Trophoblast cell (in vitro differentiated cells and primary cell): ENCODE measurements at regions not wholly inside any gene's neighbourhood (a gene's known extent, or its start where the extent isn't known, plus 50 kb on each side); places are given as distances from the start of the nearest gene placed in this dataset.

Experiments used
- DNase-seq, 2 donors: peaks; one replicate each; pipeline ENCODE4 v3.0.0-alpha.2; 2016
- H2AFZ ChIP-seq: 2 replicates; pipeline ENCODE4 v1.6.1; 2013; ENCODE audit warnings: low read length, moderate library complexity, mild to moderate bottlenecking; ENCODE audit not compliant: insufficient read depth, poor library complexity
- H2AK5ac ChIP-seq: 2 replicates; pipeline ENCODE4 v1.6.1; 2013; ENCODE audit warnings: mild to moderate bottlenecking, low read length
- H2BK120ac ChIP-seq: 2 replicates; pipeline ENCODE4 v1.6.1; 2013; ENCODE audit warnings: low read length, mild to moderate bottlenecking, moderate library complexity; ENCODE audit not compliant: insufficient read depth, poor library complexity
- H2BK12ac ChIP-seq: 2 replicates; pipeline ENCODE4 v1.6.1; 2013; ENCODE audit warnings: mild to moderate bottlenecking, low read length, moderate library complexity
- H2BK5ac ChIP-seq: 2 replicates; pipeline ENCODE4 v1.6.1; 2013; ENCODE audit warnings: low read length, low read depth, moderate library complexity, mild to moderate bottlenecking; ENCODE audit not compliant: poor library complexity
- H3K14ac ChIP-seq: 2 replicates; pipeline ENCODE4 v1.6.1; 2013; ENCODE audit warnings: mild to moderate bottlenecking, low read length
- H3K18ac ChIP-seq: 2 replicates; pipeline ENCODE4 v1.6.1; 2013; ENCODE audit warnings: mild to moderate bottlenecking, low read length
- H3K23ac ChIP-seq: 2 replicates; pipeline ENCODE4 v1.6.1; 2013; ENCODE audit warnings: low read length
- H3K27ac ChIP-seq: 2 replicates; pipeline ENCODE4 v1.5.1; 2013; ENCODE audit warnings: low read depth, mild to moderate bottlenecking, inconsistent platforms, low read length, moderate library complexity
- H3K27me3 ChIP-seq: 2 replicates; pipeline ENCODE4 v1.6.1; 2013; ENCODE audit warnings: inconsistent platforms, mild to moderate bottlenecking, low read length, moderate library complexity; ENCODE audit not compliant: insufficient read depth
- H3K36me3 ChIP-seq, 2 experiments: 1 replicate in 1 of 2; 2 replicates in 1 of 2; pipeline ENCODE4 v1.6.1; 2013; ENCODE audit warnings: low read length in 2 of 2, mild to moderate bottlenecking in 2 of 2, moderate library complexity in 1 of 2; ENCODE audit not compliant: insufficient read depth in 2 of 2, control insufficient read depth in 1 of 2
- H3K4ac ChIP-seq: 2 replicates; pipeline ENCODE4 v1.6.1; 2013; ENCODE audit warnings: low read depth, mild to moderate bottlenecking, low read length, moderate library complexity
- H3K4me1 ChIP-seq, 2 experiments: 1 replicate in 1 of 2; 2 replicates in 1 of 2; pipeline ENCODE4 v1.6.1; 2013; ENCODE audit warnings: low read length in 2 of 2, mild to moderate bottlenecking in 2 of 2, moderate library complexity in 1 of 2; ENCODE audit not compliant: insufficient read depth in 2 of 2, control insufficient read depth in 1 of 2
- H3K4me2 ChIP-seq: 2 replicates; pipeline ENCODE4 v1.6.1; 2013; ENCODE audit warnings: inconsistent platforms, mild to moderate bottlenecking, low read length, moderate library complexity
- H3K4me3 ChIP-seq: 2 replicates; pipeline ENCODE4 v1.5.1; 2013; ENCODE audit warnings: mild to moderate bottlenecking, low read depth, low read length, inconsistent platforms
- H3K79me1 ChIP-seq: one replicate; pipeline ENCODE4 v1.6.1; 2013; ENCODE audit warnings: low read length
- H3K79me2 ChIP-seq: 2 replicates; pipeline ENCODE4 v1.6.1; 2013; ENCODE audit warnings: low read length, mild to moderate bottlenecking; ENCODE audit not compliant: control insufficient read depth, insufficient read depth, poor library complexity
- H3K9ac ChIP-seq: 2 replicates; pipeline ENCODE4 v1.6.1; 2013; ENCODE audit warnings: mild to moderate bottlenecking, low read length
- H3K9me3 ChIP-seq: 2 replicates; pipeline ENCODE4 v1.6.1; 2013; ENCODE audit warnings: low read depth, mild to moderate bottlenecking, control low read depth, inconsistent platforms, low read length; ENCODE audit not compliant: insufficient read depth
- H4K12ac ChIP-seq: 2 replicates; pipeline ENCODE4 v1.6.1; 2013; ENCODE audit warnings: low read depth, mild to moderate bottlenecking, low read length, moderate library complexity
- H4K8ac ChIP-seq: 2 replicates; pipeline ENCODE4 v1.6.1; 2013; ENCODE audit warnings: low read depth, mild to moderate bottlenecking, low read length, moderate library complexity
- H4K91ac ChIP-seq: one replicate; pipeline ENCODE4 v1.6.1; 2013; ENCODE audit warnings: low read depth, mild to moderate bottlenecking, low read length, moderate library complexity
- WGBS: extraction: QIAGEN DNeasy Blood & Tissue Kit; methylation state at CpG from one replicate; pipeline ENCODE4 v1.1.7; 2013; ENCODE audit warnings: missing lambda C conversion rate; ENCODE audit not compliant: insufficient read length, insufficient coverage; ENCODE audit errors: extremely low coverage; 5-methylcytosine and 5-hydroxymethylcytosine counted together

- peaks cover 2% of the 10 kb centered on the region for H3K79me2 ChIP-seq
- H3K4ac ChIP-seq, result no peak overlapping the region
- no peaks in the 10 kb centered on the region for H3K36me3 ChIP-seq
- no peaks in the 10 kb centered on the region for H3K9me3 ChIP-seq
- no peak overlapping the region for H2BK120ac ChIP-seq
- DNase-seq, result no peak
- no peak overlapping the region for H4K91ac ChIP-seq
- WGBS, result no CpG with 5 or more reads among the region's 3 CpGs
- H2AK5ac ChIP-seq, result peak overlapping the region; percentile 89
- no peak overlapping the region for H3K4me2 ChIP-seq
- no peak overlapping the region for H3K27ac ChIP-seq
- no peak overlapping the region for H3K14ac ChIP-seq
- no peaks in the 10 kb centered on the region for H3K27me3 ChIP-seq
- peaks cover 9% of the 10 kb centered on the region for H3K79me1 ChIP-seq
- H3K18ac ChIP-seq, result no peak overlapping the region
- H2AFZ ChIP-seq, result no peak overlapping the region
- H3K4me1 ChIP-seq, result peaks cover 8% of the 10 kb centered on the region in 2 experiments
- no peak overlapping the region for H3K9ac ChIP-seq
- H3K23ac ChIP-seq, result no peak overlapping the region
- no peak overlapping the region for H4K8ac ChIP-seq
- no peak overlapping the region for H4K12ac ChIP-seq
- no peak overlapping the region for H3K4me3 ChIP-seq
- no peak overlapping the region for H2BK5ac ChIP-seq
- peak overlapping the region; percentile 54 for H2BK12ac ChIP-seq
Observed at GRCh38 chr7:35494407-35494806, 200.5 kb downstream of the HERPUD2 start.

DNA sequence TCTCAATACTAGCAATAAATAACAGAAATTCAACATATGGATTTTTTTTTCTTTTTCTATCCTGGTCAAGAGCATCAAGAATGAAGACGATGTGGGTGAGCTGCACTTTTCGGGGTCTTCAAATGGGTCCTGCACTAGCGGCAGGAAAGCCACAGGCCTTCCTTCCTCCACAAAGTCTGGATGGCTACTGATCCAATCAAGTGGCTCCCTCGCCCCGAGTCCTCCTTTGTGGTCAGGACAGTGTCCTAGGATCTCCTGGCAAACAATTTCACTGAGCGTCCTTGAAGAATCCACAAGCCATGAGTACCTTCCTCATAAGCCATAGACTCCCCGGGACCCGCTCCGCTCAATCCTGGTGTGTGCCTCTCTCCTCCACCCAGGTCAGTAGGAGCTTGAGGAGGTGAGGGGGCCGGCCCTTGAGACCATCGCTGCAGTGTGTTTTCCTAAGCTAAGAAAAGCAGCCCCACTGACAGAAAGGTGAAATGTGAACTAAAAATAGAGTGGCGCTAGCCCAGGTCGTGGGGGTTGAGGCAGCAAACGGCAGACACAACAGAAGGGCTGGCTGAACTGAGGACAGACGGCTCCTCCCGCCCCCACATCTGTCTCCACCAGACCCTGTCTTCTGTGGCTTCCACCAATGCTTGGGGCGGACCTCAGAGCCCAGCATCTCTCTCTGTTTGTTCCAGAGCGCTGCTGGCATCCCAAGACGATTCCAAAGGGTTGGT lies 202.3 kb downstream of the HERPUD2 start:
- H2BK120ac ChIP-seq, result peak overlapping the region; percentile 91
- H3K4me2 ChIP-seq, result no peak overlapping the region
- peak overlapping the region; percentile 12 for H2BK5ac ChIP-seq
- peak overlapping the region; percentile 75 for H4K8ac ChIP-seq
- no peak for DNase-seq
- H3K79me2 ChIP-seq, result peaks cover 2% of the 10 kb centered on the region
- no peak overlapping the region for H3K9ac ChIP-seq
- H3K14ac ChIP-seq, result peak overlapping the region; percentile 64
- no peak overlapping the region for H3K4me3 ChIP-seq
- peak overlapping the region; percentile 4 for H3K27ac ChIP-seq
- H2AK5ac ChIP-seq, result peak overlapping the region; percentile 93
- peak overlapping the region; percentile 14 for H3K18ac ChIP-seq
- H4K12ac ChIP-seq, result no peak overlapping the region
- peak overlapping the region; percentile 98 for H2BK12ac ChIP-seq
- H2AFZ ChIP-seq, result no peak overlapping the region
- H3K23ac ChIP-seq, result no peak overlapping the region
- H3K9me3 ChIP-seq, result no peaks in the 10 kb centered on the region
- peak overlapping the region; percentile 41 for H3K4ac ChIP-seq
- peaks cover 9% of the 10 kb centered on the region for H3K79me1 ChIP-seq
- H3K36me3 ChIP-seq, result no peaks in the 10 kb centered on the region
- H3K27me3 ChIP-seq, result no peaks in the 10 kb centered on the region
- no CpG with 5 or more reads among the region's 19 CpGs for WGBS
- H3K4me1 ChIP-seq, result peaks cover 8% of the 10 kb centered on the region in 2 experiments
- H4K91ac ChIP-seq, result peak overlapping the region; percentile 25

DNA sequence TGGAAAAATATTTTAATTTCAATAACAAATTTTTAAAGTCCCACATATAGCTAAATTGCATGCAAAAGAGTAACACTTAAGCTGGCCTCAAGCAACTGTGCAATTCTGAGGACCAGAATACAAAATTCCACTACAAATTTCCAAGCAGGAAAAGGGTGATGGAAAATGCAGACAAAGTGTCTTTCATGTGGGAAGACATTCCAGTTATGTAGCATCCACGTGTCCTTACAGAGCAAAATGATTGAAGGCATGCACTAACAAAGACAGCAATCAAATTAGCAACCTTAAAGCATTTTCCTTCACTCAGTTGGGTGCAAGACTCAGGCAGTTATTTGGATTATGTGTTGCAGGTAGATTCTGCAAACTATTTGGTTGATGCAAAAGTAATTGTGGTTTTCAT lies 203.7 kb downstream of the HERPUD2 start:
- no peak overlapping the region for H3K4me2 ChIP-seq
- H3K9me3 ChIP-seq, result no peaks in the 10 kb centered on the region
- H3K27me3 ChIP-seq, result no peaks in the 10 kb centered on the region
- H3K14ac ChIP-seq, result no peak overlapping the region
- peak in 1 of 2 donors; percentile 32 for DNase-seq
- H4K91ac ChIP-seq, result no peak overlapping the region
- H2AK5ac ChIP-seq, result no peak overlapping the region
- H3K9ac ChIP-seq, result no peak overlapping the region
- no peak overlapping the region for H4K12ac ChIP-seq
- H3K4ac ChIP-seq, result no peak overlapping the region
- no peak overlapping the region for H3K18ac ChIP-seq
- H3K36me3 ChIP-seq, result no peaks in the 10 kb centered on the region
- WGBS, result no CpG with 5 or more reads among the region's 1 CpG
- no peak overlapping the region for H2BK12ac ChIP-seq
- peaks cover 12 to 16% of the 10 kb centered on the region in 2 experiments for H3K4me1 ChIP-seq
- no peak overlapping the region for H3K23ac ChIP-seq
- H3K27ac ChIP-seq, result no peak overlapping the region
- no peak overlapping the region for H2BK120ac ChIP-seq
- no peak overlapping the region for H3K4me3 ChIP-seq
- H4K8ac ChIP-seq, result no peak overlapping the region
- H3K79me2 ChIP-seq, result peaks cover 2% of the 10 kb centered on the region
- peaks cover 17% of the 10 kb centered on the region for H3K79me1 ChIP-seq
- no peak overlapping the region for H2AFZ ChIP-seq
- no peak overlapping the region for H2BK5ac ChIP-seq

GRCh38 chr7:35487841-35488240 lies 207.1 kb downstream of the HERPUD2 start:
- Histone ChIP-seq H3K4me1 (peaks cover 19 to 25% of the 10 kb centered on the region in 2 experiments), H2BK5ac (no peak overlapping the region), H3K27me3 (no peaks in the 10 kb centered on the region), H4K91ac (peak overlapping the region; percentile 79), H2BK12ac (peak overlapping the region; percentile 82), H3K9ac (no peak overlapping the region), H3K4ac (no peak overlapping the region), H3K14ac (peak overlapping the region; percentile 17), H2BK120ac (no peak overlapping the region), H3K36me3 (no peaks in the 10 kb centered on the region), H3K4me2 (no peak overlapping the region), H3K4me3 (no peak overlapping the region), H3K79me2 (peaks cover 7% of the 10 kb centered on the region), H3K23ac (no peak overlapping the region), H2AK5ac (peak overlapping the region; percentile 60), H3K18ac (peak overlapping the region; percentile 61), H3K27ac (no peak overlapping the region), H3K79me1 (peaks cover 32% of the 10 kb centered on the region), H3K9me3 (no peaks in the 10 kb centered on the region), H4K8ac (no peak overlapping the region), H4K12ac (no peak overlapping the region), H2AFZ (no peak overlapping the region)
- DNase-seq, result no peak
- WGBS, result no CpG with 5 or more reads among the region's 2 CpGs
